ENCODE measurements at regions not wholly inside any gene's neighbourhood (a gene's known extent, or its start where the extent isn't known, plus 50 kb on each side); places are given as distances from the start of the nearest gene placed in this dataset.
"Not testable (repeated sequence)": the region's sequence is repeated elsewhere in the genome, so short reads cannot be mapped to it uniquely, and the experiment has no call there.

DNA sequence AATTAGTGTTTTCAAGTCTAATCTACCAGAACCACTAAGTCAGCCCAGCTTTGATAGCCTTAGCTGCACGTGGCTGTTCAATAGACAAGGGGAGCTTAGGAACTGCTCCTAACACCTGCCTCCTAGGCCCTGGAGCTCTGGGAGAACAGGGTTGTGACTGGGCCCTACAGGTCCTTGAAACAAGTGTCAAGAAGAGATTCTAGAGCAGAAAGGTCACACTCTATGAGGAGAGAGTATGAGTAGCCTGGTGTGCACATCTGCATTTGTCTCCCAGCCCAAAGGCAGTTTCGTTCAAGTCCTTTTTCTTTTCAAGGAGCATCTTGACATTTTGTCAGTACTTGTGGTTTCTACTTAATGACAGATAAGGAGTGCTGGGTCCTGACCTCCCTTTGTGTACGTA, 206.1 kb downstream of the PRELID2 start:
- H3K27ac ChIP-seq (ENCODE audit: low read length), result no peak overlapping the region
- TF ChIP-seq, protein P1, sequence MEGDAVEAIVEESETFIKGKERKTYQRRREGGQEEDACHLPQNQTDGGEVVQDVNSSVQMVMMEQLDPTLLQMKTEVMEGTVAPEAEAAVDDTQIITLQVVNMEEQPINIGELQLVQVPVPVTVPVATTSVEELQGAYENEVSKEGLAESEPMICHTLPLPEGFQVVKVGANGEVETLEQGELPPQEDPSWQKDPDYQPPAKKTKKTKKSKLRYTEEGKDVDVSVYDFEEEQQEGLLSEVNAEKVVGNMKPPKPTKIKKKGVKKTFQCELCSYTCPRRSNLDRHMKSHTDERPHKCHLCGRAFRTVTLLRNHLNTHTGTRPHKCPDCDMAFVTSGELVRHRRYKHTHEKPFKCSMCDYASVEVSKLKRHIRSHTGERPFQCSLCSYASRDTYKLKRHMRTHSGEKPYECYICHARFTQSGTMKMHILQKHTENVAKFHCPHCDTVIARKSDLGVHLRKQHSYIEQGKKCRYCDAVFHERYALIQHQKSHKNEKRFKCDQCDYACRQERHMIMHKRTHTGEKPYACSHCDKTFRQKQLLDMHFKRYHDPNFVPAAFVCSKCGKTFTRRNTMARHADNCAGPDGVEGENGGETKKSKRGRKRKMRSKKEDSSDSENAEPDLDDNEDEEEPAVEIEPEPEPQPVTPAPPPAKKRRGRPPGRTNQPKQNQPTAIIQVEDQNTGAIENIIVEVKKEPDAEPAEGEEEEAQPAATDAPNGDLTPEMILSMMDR (IDR thresholded peaks at IDR 0.05; ENCODE audit: borderline replicate concordance, extremely low read depth, low read length, poor library complexity, severe bottlenecking), result no peak
- TF ChIP-seq EZH2 (IDR thresholded peaks at IDR 0.05; ENCODE audit: borderline replicate concordance, low read depth, low read length, severe bottlenecking), result no peak
- H3K27me3 ChIP-seq (ENCODE audit: insufficient read depth, low read length, poor library complexity), result peaks cover 2% of the 10 kb centered on the region
- H3K9me3 ChIP-seq (ENCODE audit: insufficient read depth, low read length, severe bottlenecking), result no peaks in the 10 kb centered on the region
- H3K9ac ChIP-seq (ENCODE audit: low read depth, low read length), result no peak overlapping the region
- H4K20me1 ChIP-seq (ENCODE audit: insufficient read depth, low read length), result no peaks in the 10 kb centered on the region
- no peak overlapping the region for H2AFZ ChIP-seq (ENCODE audit: low read depth, low read length)
- H3K4me1 ChIP-seq (ENCODE audit: insufficient read depth, low read length), result no peaks in the 10 kb centered on the region
- H3K4me2 ChIP-seq (ENCODE audit: insufficient read depth, low read length), result no peak overlapping the region
- DNase-seq (no peak), ATAC-seq (ENCODE audit: insufficient read depth, low read depth) (no peak)
- no peaks in the 10 kb centered on the region for H3K79me2 ChIP-seq (ENCODE audit: insufficient read depth, low read length)
- H3K36me3 ChIP-seq (ENCODE audit: insufficient read depth, low read length), result no peaks in the 10 kb centered on the region
- no peak overlapping the region for H3K4me3 ChIP-seq (ENCODE audit: low read depth in 1 of 2, low read length in 2 of 2)

- Histone ChIP-seq H3K27ac (ENCODE audit: low read length) (no peak overlapping the region), H3K4me2 (ENCODE audit: insufficient read depth, low read length) (no peak overlapping the region), H3K9me3 (ENCODE audit: insufficient read depth, low read length, severe bottlenecking) (no peaks in the 10 kb centered on the region), H2AFZ (ENCODE audit: low read depth, low read length) (no peak overlapping the region), H3K4me1 (ENCODE audit: insufficient read depth, low read length) (no peaks in the 10 kb centered on the region), H3K27me3 (ENCODE audit: insufficient read depth, low read length, poor library complexity) (peaks cover 2% of the 10 kb centered on the region), H3K4me3 (ENCODE audit: low read depth in 1 of 2, low read length in 2 of 2) (no peak overlapping the region), H4K20me1 (ENCODE audit: insufficient read depth, low read length) (no peaks in the 10 kb centered on the region), H3K79me2 (ENCODE audit: insufficient read depth, low read length) (no peaks in the 10 kb centered on the region), H3K9ac (ENCODE audit: low read depth, low read length) (no peak overlapping the region), H3K36me3 (ENCODE audit: insufficient read depth, low read length) (no peaks in the 10 kb centered on the region)
- no peak for DNase-seq
- ATAC-seq (ENCODE audit: insufficient read depth, low read depth), result no peak
- TF ChIP-seq EZH2 (IDR thresholded peaks at IDR 0.05; ENCODE audit: borderline replicate concordance, low read depth, low read length, severe bottlenecking), result no peak
- TF ChIP-seq, protein P1 (IDR thresholded peaks at IDR 0.05; ENCODE audit: borderline replicate concordance, extremely low read depth, low read length, poor library complexity, severe bottlenecking), result no peak
These were observed 206.6 kb downstream of the PRELID2 start for GRCh38 chr5:145628525-145628924.

DNA sequence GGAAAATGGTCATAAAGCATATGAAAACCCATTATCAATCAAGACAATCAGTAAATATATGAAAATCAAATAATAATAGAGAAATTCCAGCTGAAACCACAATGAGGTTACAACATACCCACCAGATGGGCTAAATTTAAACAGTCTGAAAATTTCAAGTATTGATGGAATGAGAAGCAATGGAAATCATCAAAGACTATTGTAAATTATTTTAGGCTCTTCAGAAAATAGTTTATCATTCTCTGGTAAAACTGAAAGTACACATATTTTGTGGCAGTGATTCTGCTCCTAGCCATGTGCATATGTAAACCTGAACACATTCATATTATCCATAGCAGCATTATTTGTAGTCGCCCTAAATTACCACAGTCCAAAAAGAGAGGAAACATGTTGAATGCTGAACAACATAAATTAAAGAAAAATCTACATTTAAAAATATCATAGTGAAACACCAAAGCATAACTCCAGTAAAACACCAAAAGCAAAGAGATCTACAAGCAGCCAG, 215.3 kb downstream of the PRELID2 start:
- H3K27me3 ChIP-seq (ENCODE audit: insufficient read depth, low read length, poor library complexity), result no peaks in the 10 kb centered on the region
- H2AFZ ChIP-seq (ENCODE audit: low read depth, low read length), result no peak overlapping the region
- no peaks in the 10 kb centered on the region for H3K79me2 ChIP-seq (ENCODE audit: insufficient read depth, low read length)
- DNase-seq (no peak), ATAC-seq (ENCODE audit: insufficient read depth, low read depth) (no peak)
- H3K27ac ChIP-seq (ENCODE audit: low read length), result no peak overlapping the region
- H3K9me3 ChIP-seq (ENCODE audit: insufficient read depth, low read length, severe bottlenecking), result no peaks in the 10 kb centered on the region
- H3K4me2 ChIP-seq (ENCODE audit: insufficient read depth, low read length), result no peak overlapping the region
- TF ChIP-seq, protein P1 (IDR thresholded peaks at IDR 0.05; ENCODE audit: borderline replicate concordance, extremely low read depth, low read length, poor library complexity, severe bottlenecking), result no peak
- no peak for TF ChIP-seq EZH2 (IDR thresholded peaks at IDR 0.05; ENCODE audit: borderline replicate concordance, low read depth, low read length, severe bottlenecking)
- H3K36me3 ChIP-seq (ENCODE audit: insufficient read depth, low read length), result no peaks in the 10 kb centered on the region
- H3K4me3 ChIP-seq (ENCODE audit: low read depth in 1 of 2, low read length in 2 of 2), result no peak overlapping the region
- no peaks in the 10 kb centered on the region for H4K20me1 ChIP-seq (ENCODE audit: insufficient read depth, low read length)
- no peaks in the 10 kb centered on the region for H3K4me1 ChIP-seq (ENCODE audit: insufficient read depth, low read length)
- no peak overlapping the region for H3K9ac ChIP-seq (ENCODE audit: low read depth, low read length)

GRCh38 chr5:145616739-145617138, 218.4 kb downstream of the PRELID2 start:
- not testable (repeated sequence) for H3K4me3 ChIP-seq (ENCODE audit: low read depth in 1 of 2, low read length in 2 of 2); H3K27ac ChIP-seq (ENCODE audit: low read length); H3K36me3 ChIP-seq (ENCODE audit: insufficient read depth, low read length); ATAC-seq (ENCODE audit: insufficient read depth, low read depth); H3K79me2 ChIP-seq (ENCODE audit: insufficient read depth, low read length); H3K4me2 ChIP-seq (ENCODE audit: insufficient read depth, low read length); DNase-seq; H3K9me3 ChIP-seq (ENCODE audit: insufficient read depth, low read length, severe bottlenecking); H3K27me3 ChIP-seq (ENCODE audit: insufficient read depth, low read length, poor library complexity); H4K20me1 ChIP-seq (ENCODE audit: insufficient read depth, low read length); H3K9ac ChIP-seq (ENCODE audit: low read depth, low read length); H2AFZ ChIP-seq (ENCODE audit: low read depth, low read length); H3K4me1 ChIP-seq (ENCODE audit: insufficient read depth, low read length)
